OCI-LY7 (cell line): ENCODE measurements at regions not wholly inside any gene's neighbourhood (a gene's known extent, or its start where the extent isn't known, plus 50 kb on each side); places are given as distances from the start of the nearest gene placed in this dataset.

Experiments used
- BruUV-seq: library from RNA; stranded (reverse); fragments of 400-500 nt; replicated peaks from 2 replicates; lab custom pipeline; 2021; lab: Mats Ljungman, UMichigan
- CTCF ChIA-PET: fragments of 300-600 bp; sonication (Branson Sonifier 250); formaldehyde crosslinking; loops from one replicate; lab custom pipeline; 2022; ENCODE audit warnings: antibody characterized with exemption; ENCODE audit not compliant: unreplicated experiment; lab: Charles Lee
- POLR2A ChIA-PET: fragments of 300-600 bp; sonication (Branson Sonifier 250); formaldehyde crosslinking; loops from one replicate; lab custom pipeline; 2022; ENCODE audit warnings: antibody characterized with exemption; lab: Charles Lee
- DNase-seq: peaks from one replicate; pipeline ENCODE4 v3.0.0-alpha.2; 2015; ENCODE audit warnings: low spot score
- H2AFZ ChIP-seq: fragments of 200-600 bp; sonication (generic), shearing (Covaris generic); 2 replicates; pipeline ENCODE4 v1.6.1; 2014; ENCODE audit warnings: mild to moderate bottlenecking, antibody characterized with exemption, low read length, moderate library complexity
- H3K27ac ChIP-seq: fragments of 200-600 bp; sonication (generic); 2 replicates; pipeline ENCODE4 v1.5.1; 2014; ENCODE audit warnings: mixed run types, low read depth, mild to moderate bottlenecking, moderate library complexity, low read length, inconsistent platforms; ENCODE audit not compliant: poor library complexity, severe bottlenecking
- H3K36me3 ChIP-seq: fragments of 200-600 bp; sonication (generic); 2 replicates; pipeline ENCODE4 v1.6.1; 2014; ENCODE audit warnings: mild to moderate bottlenecking, antibody characterized with exemption, low read length, moderate library complexity, mixed read lengths; ENCODE audit not compliant: insufficient read depth
- H3K4me1 ChIP-seq: fragments of 200-600 bp; sonication (generic); 2 replicates; pipeline ENCODE4 v1.5.1; 2014; ENCODE audit warnings: mild to moderate bottlenecking, low read length; ENCODE audit not compliant: insufficient read depth, poor library complexity, severe bottlenecking
- H3K4me2 ChIP-seq: fragments of 200-600 bp; sonication (generic); 2 replicates; pipeline ENCODE4 v1.6.1; 2014; ENCODE audit warnings: mild to moderate bottlenecking, low read length
- H3K4me3 ChIP-seq: fragments of 200-600 bp; sonication (generic); 2 replicates; pipeline ENCODE4 v1.5.1; 2014; ENCODE audit warnings: mild to moderate bottlenecking, low read depth, low read length; ENCODE audit not compliant: poor library complexity, severe bottlenecking
- H3K79me2 ChIP-seq: fragments of 200-600 bp; sonication (generic); 2 replicates; pipeline ENCODE4 v1.6.1; 2016; ENCODE audit warnings: low read depth, mild to moderate bottlenecking, low read length, moderate library complexity, mixed read lengths; ENCODE audit not compliant: insufficient read depth
- H3K9me2 ChIP-seq: fragments of 200-600 bp; sonication (generic); 2 replicates; pipeline ENCODE4 v1.6.1; 2016; ENCODE audit warnings: mild to moderate bottlenecking, low read length, mixed read lengths; ENCODE audit not compliant: insufficient read depth
- H3K9me3 ChIP-seq: fragments of 200-600 bp; sonication (generic); 2 replicates; pipeline ENCODE4 v1.6.1; 2014; ENCODE audit warnings: mild to moderate bottlenecking, mixed run types, low read length, mixed read lengths
- H4K20me1 ChIP-seq: fragments of 200-600 bp; sonication (generic); 2 replicates; pipeline ENCODE4 v1.6.1; 2014; ENCODE audit warnings: mild to moderate bottlenecking, antibody characterized with exemption, low read length, moderate library complexity, mixed read lengths; ENCODE audit not compliant: insufficient read depth
- CTCF ChIP-seq: fragments of 200-600 bp; sonication (generic); conservative IDR thresholded peaks from 2 replicates; pipeline ENCODE4 v1.5.1; 2014; ENCODE audit warnings: mild to moderate bottlenecking, antibody characterized with exemption, low read length, moderate library complexity, mixed read lengths
- EZH2phosphoT487 ChIP-seq: fragments of 200-600 bp; sonication (generic); IDR thresholded peaks from 2 replicates; pipeline ENCODE4 v1.6.1; 2018; ENCODE audit warnings: low read depth, borderline replicate concordance, mild to moderate bottlenecking, mixed run types, antibody characterized with exemption, low read length, moderate library complexity, mixed read lengths
- intact Hi-C: fragments of 100-400 bp; cut with micrococcal nuclease; formaldehyde crosslinking; loops from one replicate; pipeline ENCODE4 v1.10.0; 2022; ENCODE audit not compliant: unreplicated experiment

DNA sequence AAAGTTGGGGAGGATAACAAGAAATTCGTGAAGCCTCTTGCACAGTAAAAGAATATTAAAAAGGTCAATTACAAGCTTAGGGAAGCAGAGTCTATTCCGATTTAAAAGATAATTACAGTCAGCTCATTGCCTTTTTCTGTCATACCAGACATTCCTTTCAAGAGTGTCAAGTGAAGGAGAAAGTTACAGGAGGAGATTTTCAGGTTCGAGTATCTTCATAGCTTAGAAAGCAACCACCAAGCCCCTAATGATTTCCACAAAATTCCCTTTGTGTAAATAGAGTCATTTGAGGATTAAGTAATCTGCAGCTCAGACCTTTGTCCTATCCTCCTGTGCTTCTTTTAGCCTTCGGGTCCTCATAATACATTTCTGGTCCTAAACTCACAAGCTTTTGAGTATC lies 414.9 kb downstream of the CDH2 start:
- Histone ChIP-seq H3K27ac (no peak overlapping the region), H3K79me2 (no peaks in the 10 kb centered on the region), H3K9me3 (no peaks in the 10 kb centered on the region), H3K4me2 (no peak overlapping the region), H3K4me3 (no peak overlapping the region), H3K9me2 (no peaks in the 10 kb centered on the region), H3K36me3 (no peaks in the 10 kb centered on the region), H4K20me1 (no peaks in the 10 kb centered on the region), H3K4me1 (no peaks in the 10 kb centered on the region), H2AFZ (no peak overlapping the region)
- ChIA-PET POLR2A (interaction anchor here (1.2 to 1.3 kb wide), 2 partner anchors 8 to 9 kb away, joined by 3 read pairs; no protein-coding TSS in a partner anchor), CTCF (no interaction called here)
- TF ChIP-seq EZH2phosphoT487 (no peak), CTCF (no peak)
- intact Hi-C loops, result no loop called here
- BruUV-seq, result no TSS peak
- no peak for DNase-seq

DNA sequence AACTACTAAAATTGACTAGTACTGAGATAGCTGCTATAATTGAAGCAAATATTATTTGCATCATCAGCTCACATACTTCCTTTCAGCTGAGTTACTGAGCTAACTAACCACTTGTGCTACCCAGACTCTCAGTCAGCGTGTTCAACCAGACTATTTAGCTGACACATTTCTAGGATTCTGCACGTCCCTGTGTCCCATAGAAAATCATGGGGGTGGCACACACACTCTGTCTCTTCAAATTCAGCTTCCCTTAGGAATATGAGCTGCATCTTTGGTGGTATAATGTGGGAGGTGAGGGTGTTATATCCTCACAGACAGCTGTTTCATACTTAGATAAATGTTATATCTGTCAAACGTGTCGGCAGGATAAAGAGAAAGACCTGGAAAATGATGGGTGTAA lies 424.0 kb downstream of the CDH2 start:
- CTCF ChIA-PET, result no interaction called here
- no peaks in the 10 kb centered on the region for H3K36me3 ChIP-seq
- H3K4me2 ChIP-seq, result no peak overlapping the region
- H3K27ac ChIP-seq, result no peak overlapping the region
- TF ChIP-seq CTCF (no peak), EZH2phosphoT487 (no peak)
- no peaks in the 10 kb centered on the region for H3K9me2 ChIP-seq
- intact Hi-C loops, result loop anchor here (10.0 kb wide), 1 partner anchor 148 kb away; no protein-coding TSS in a partner anchor
- POLR2A ChIA-PET, result interaction anchor here (1.1 to 1.9 kb wide), 2 partner anchors 10 to 13 kb away, joined by 3 to 5 read pairs; no protein-coding TSS in a partner anchor
- H3K4me3 ChIP-seq, result no peak overlapping the region
- no peaks in the 10 kb centered on the region for H3K79me2 ChIP-seq
- no peak for DNase-seq
- no peaks in the 10 kb centered on the region for H3K4me1 ChIP-seq
- H3K9me3 ChIP-seq, result no peaks in the 10 kb centered on the region
- H2AFZ ChIP-seq, result no peak overlapping the region
- no peaks in the 10 kb centered on the region for H4K20me1 ChIP-seq
- BruUV-seq, result no TSS peak

DNA sequence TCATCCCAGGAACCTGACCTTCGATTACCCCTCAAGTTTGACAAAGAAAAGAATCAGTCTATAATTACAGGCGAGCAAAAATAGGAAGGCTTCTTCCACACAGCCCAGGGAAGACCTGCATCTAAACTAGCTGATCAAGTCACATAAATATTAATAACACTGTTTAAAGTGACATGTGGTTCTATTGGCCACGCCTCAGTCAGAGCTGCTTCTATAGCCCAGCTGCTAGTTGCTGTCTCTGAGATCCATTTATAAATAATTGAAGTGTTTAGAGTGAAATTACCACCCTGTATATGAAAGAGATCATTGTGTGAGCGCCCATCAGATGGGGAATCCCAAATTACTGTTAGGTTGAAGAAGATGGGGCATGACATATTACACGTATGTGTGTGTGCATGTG lies 426.0 kb downstream of the CDH2 start:
- H3K27ac ChIP-seq, result no peak overlapping the region
- intact Hi-C loops, result loop anchor here (1.0 to 10.0 kb wide), 2 partner anchors 66 to 146 kb away; no protein-coding TSS in a partner anchor
- TF ChIP-seq EZH2phosphoT487 (no peak), CTCF (no peak)
- DNase-seq, result no peak
- H3K4me3 ChIP-seq, result no peak overlapping the region
- H2AFZ ChIP-seq, result no peak overlapping the region
- no peaks in the 10 kb centered on the region for H3K36me3 ChIP-seq
- POLR2A ChIA-PET, result interaction anchor here (0.6 kb wide), 1 partner anchor 93 kb away, joined by 3 read pairs; no protein-coding TSS in a partner anchor
- no peaks in the 10 kb centered on the region for H3K9me2 ChIP-seq
- no peak overlapping the region for H3K4me2 ChIP-seq
- H3K9me3 ChIP-seq, result no peaks in the 10 kb centered on the region
- CTCF ChIA-PET, result no interaction called here
- no peaks in the 10 kb centered on the region for H3K4me1 ChIP-seq
- BruUV-seq, result no TSS peak
- H4K20me1 ChIP-seq, result no peaks in the 10 kb centered on the region
- H3K79me2 ChIP-seq, result no peaks in the 10 kb centered on the region
